HG02870 (cell line): ENCODE measurements at regions not wholly inside any gene's neighbourhood (a gene's known extent, or its start where the extent isn't known, plus 50 kb on each side); places are given as distances from the start of the nearest gene placed in this dataset.
"Not testable (repeated sequence)": the region's sequence is repeated elsewhere in the genome, so short reads cannot be mapped to it uniquely, and the experiment has no call there.

Experiments
- ATAC-seq: cut with Tn5 transposase; IDR thresholded peaks from one replicate; pipeline ENCODE4 v1.9.1; 2021; ENCODE audit warnings: mild to moderate bottlenecking, moderate library complexity; ENCODE audit not compliant: unreplicated experiment

- ATAC-seq = not testable (repeated sequence)
Observed at GRCh38 chr5:110987573-110987972, 83.9 kb upstream of the TSLP start.

DNA sequence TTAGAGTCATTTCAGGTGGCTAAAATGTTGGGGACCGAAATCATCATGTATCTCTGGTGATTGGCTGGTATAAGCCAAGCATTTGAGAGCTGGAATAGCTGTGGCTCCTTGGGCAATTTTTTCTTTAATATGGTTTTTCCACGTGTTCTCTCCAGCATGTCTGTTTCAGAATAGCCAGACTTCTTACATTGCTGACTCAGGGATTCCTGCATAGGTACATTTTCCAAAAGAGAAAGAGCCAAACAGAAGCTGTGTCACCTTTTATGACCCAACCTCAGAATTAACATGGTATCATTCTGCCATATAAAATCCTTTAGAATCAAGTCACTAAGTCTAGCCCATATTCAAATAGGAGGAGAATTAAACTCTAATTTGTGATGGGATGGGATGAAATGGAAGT is 74.8 kb upstream of the TSLP start:
- no peak for ATAC-seq

DNA sequence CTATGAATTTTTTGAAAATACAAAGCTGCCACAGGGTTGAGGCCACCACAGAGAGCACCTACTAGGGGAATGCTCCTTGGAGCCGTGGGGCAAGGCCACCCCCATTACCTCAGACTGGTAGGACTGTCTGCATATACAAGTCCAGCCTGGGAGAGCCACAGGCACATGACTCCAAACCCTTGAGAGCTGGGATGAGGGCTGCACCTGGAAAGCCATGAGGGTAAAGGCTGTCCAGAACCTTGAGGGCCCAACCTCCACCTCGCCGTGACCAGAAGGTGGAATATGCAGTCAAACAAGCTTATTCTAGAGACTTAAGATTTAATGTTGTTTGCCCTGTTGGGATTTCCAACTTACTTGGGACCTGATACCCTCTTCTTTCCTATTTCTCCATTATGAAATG is 69.5 kb upstream of the TSLP start:
- ATAC-seq = no peak

- no peak for ATAC-seq
Observed at GRCh38 chr5:111003623-111004022, 67.9 kb upstream of the TSLP start.

DNA sequence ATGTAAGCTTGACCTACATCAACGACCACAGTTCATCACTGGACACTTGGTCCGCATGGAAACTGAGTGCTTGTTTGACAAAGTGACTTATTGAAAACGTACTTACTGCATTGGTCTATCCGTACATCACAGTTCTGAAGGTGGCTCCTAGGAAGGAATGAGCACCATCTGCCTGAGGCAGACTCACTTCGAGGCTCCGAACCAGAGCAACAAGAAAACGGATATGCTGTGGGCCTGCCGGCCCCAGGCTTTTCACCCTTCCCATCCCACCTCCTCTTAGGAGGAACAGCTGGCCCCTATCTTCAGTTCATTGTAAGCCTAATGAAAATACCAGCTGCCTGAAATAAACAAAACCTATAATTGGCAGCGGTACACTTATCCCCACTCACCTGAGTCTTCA is 67.2 kb upstream of the TSLP start:
- ATAC-seq = no peak

DNA sequence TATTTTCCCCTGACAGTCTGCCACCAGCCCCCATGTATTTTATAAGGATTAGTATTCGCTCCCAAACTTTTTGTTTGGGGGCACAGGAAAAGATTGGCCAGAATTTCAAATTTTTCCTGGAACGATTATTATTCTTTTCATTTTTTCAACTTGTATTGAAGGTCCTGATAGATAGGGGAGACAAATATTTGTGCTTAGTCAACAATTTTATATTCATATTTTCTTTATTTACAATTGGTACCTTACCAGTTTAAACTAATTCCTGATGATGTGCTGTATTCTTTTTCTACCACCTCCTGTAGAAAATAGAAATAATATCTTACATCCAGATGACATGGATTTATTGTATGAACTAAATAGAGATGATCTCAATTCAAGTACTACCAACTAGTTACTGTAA is 60.7 kb upstream of the TSLP start:
- no peak for ATAC-seq

DNA sequence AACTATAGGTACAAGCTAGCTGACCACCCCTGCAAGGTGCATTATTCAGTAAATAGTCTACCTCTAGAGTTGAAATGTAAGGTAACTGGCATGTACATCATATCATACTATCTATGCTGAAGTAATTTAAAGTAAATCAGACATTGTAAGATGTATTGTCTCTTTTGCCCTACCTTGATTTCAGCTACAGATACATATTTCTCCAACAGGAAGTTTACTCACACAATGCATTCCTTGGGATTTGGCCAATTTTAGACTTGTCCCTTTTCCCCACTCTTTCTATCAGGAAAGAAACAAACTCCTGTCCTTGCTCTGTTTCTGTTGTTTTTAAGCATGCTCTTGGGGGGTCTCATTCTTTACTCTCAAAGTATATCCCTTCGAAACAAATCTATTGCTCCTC is 58.5 kb upstream of the TSLP start:
- no peak for ATAC-seq

- ATAC-seq = no peak
Observed at GRCh38 chr5:111016801-111017200, 54.7 kb upstream of the TSLP start.

GRCh38 chr5:111017731-111018130 is 53.8 kb upstream of the TSLP start:
- no peak for ATAC-seq
